ENCODE measurements at regions not wholly inside any gene's neighbourhood (a gene's known extent, or its start where the extent isn't known, plus 50 kb on each side); places are given as distances from the start of the nearest gene placed in this dataset.

DNA sequence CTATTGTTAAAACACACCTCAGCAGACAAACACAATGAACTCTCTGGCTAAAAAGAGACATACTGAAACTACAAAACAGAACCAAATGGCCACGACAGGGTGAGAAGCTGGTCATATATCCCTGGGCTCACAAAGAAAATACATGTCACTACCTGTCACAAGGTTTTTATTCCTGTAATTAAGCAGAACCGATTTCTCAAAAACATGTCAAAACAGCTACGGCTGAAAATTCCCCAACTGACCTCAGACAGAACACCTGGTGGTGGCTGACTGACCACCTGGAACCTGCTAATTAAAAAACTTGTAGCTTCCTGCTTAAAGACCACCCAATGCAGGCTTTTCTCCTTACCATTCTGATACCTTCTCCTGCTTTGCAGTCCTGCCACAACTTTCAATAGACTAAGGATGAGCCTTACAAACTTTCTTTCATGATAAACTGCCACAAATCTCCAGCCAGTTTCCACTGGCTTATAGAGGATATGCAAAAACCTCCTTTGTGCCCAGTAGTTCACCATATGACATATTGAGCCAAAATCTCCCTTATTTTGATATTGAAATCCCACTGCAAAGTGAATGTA, 571.9 kb downstream of the SPOCK3 start:
- TF ChIP-seq, protein P1, sequence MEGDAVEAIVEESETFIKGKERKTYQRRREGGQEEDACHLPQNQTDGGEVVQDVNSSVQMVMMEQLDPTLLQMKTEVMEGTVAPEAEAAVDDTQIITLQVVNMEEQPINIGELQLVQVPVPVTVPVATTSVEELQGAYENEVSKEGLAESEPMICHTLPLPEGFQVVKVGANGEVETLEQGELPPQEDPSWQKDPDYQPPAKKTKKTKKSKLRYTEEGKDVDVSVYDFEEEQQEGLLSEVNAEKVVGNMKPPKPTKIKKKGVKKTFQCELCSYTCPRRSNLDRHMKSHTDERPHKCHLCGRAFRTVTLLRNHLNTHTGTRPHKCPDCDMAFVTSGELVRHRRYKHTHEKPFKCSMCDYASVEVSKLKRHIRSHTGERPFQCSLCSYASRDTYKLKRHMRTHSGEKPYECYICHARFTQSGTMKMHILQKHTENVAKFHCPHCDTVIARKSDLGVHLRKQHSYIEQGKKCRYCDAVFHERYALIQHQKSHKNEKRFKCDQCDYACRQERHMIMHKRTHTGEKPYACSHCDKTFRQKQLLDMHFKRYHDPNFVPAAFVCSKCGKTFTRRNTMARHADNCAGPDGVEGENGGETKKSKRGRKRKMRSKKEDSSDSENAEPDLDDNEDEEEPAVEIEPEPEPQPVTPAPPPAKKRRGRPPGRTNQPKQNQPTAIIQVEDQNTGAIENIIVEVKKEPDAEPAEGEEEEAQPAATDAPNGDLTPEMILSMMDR (IDR thresholded peaks at IDR 0.05; ENCODE audit: poor library complexity), result no peak
- TF ChIP-seq EZH2phosphoT487 (IDR thresholded peaks at IDR 0.05; ENCODE audit: low read depth, severe bottlenecking, unreplicated experiment), result no peak
